GM18868 (cell line): ENCODE measurements at regions not wholly inside any gene's neighbourhood (a gene's known extent, or its start where the extent isn't known, plus 50 kb on each side); places are given as distances from the start of the nearest gene placed in this dataset.

Experiments
- ATAC-seq: cut with Tn5 transposase; IDR thresholded peaks from one replicate; pipeline ENCODE4 v1.9.1; 2021; ENCODE audit warnings: mild to moderate bottlenecking, moderate library complexity; ENCODE audit not compliant: unreplicated experiment

DNA sequence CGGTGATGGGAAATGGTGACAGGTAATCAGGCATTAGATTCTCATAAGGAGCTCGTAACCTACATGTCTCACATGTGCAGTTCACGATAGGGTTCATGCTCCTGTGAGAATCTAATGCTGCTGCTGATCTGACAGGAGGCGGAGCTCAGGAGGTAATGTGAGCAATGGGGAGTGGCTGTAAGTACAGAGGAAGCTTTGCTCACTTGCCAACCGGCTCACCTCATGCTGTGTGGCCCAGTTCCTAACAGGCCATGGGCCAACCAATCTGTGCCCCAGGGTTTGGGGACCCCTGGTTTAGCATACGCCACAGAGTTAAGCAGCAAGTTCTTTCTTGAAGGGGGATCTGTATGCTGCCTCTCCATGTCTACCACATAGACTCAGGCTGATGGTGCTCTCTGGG, 133.1 kb downstream of the IQUB start:
- ATAC-seq: no peak

DNA sequence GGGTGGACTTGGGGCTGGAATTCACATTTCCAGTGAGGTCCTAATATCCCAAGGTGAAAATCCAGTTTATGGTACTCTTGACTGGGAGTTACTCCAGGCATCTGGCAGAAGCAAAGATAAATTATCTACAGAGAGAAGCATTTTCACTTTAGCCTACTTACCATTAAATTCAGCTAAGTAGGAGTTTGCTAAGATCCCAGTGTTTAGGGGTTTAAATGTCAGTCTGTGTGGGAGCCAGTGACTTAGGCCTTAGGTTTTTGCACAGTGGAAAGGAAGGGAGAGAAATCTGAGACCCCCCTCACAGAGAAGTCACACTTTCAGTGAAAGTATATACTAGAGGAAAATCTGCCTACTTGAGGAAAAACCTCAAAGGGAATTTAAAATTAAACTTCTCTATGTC, 134.2 kb downstream of the IQUB start:
- no peak for ATAC-seq

DNA sequence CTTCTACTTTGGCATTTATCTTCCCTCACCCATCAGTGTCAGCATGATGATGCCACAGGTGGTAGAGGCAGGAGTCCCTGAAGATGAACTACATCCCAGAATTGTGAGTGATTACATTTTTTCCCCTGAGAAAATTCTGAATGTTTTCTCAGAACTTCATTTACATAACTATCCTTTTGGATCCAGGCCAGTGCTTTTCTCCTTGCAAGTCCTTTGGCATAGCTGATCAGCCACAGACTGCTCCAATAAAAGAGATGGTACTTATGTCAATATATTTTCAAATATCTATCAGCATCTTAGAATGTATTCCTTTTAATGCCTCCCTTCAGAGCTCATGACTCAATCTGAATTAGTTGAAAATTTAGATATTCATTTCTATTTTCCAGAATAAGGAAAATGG, 135.5 kb downstream of the IQUB start:
- ATAC-seq: no peak

DNA sequence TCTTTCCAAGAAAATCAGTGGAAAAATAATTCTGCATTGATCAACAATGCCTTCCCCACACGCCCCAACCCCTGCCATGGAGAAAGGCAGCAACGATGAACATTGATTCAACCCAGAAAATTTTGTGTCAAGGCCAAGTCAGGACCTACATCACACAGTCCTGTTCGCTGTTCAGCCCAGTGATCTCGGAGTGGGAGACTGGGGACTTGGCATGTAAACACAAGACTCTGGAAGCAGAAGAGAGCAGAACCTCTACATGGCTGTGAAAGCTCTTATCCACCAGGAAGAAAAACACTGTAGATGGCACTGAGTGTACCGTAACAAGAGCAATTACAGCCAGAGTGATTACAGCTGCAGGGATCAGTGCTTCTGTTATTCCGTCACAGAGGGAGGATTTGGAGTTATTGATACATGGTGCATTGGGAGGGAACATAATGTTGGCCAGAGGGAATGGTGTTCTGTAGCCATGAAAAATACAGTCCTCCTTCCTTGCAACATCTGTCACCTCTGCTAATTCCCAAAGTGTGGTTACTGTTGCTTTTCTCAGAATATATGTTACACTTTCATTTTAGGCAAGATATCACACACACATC, 136.6 kb downstream of the IQUB start:
- ATAC-seq: no peak

DNA sequence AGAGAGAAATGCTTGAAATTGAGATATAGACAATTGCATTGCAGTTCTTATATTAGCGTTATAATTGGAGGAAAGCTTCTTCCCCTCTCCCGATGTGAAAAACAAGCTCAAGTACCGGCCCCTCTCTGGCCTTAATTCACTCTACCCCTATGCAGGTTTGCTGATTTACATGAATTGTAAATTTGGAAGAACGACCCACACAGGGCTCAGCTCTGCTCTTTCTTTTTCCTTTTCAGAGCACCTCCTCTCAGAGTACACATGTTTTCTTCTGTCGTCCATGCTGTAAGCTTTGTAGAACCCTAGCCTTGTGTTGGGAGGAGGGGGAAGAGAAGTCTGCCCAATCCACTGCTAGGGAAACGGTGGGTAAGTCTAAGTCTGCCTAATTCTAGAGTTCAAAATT, 140.8 kb downstream of the IQUB start:
- no peak for ATAC-seq

DNA sequence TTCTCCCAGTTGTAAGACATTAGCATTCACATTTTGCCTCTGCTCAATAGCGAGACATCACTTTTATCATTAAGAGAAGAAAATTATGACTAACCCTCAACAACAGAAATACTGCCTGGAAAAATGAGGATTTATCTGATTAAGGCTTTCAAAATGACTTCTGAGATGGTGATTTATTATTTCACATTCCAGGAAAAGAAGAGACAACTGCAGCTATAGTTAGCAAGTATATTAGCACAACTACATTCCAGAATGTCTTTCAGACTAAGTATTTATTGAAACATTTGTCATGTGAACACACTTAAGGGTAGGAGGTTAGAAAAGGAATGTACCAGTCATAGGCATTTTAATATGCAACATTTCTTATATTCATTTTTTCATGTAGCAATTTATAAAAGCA, 162.0 kb downstream of the IQUB start:
- ATAC-seq: no peak

DNA sequence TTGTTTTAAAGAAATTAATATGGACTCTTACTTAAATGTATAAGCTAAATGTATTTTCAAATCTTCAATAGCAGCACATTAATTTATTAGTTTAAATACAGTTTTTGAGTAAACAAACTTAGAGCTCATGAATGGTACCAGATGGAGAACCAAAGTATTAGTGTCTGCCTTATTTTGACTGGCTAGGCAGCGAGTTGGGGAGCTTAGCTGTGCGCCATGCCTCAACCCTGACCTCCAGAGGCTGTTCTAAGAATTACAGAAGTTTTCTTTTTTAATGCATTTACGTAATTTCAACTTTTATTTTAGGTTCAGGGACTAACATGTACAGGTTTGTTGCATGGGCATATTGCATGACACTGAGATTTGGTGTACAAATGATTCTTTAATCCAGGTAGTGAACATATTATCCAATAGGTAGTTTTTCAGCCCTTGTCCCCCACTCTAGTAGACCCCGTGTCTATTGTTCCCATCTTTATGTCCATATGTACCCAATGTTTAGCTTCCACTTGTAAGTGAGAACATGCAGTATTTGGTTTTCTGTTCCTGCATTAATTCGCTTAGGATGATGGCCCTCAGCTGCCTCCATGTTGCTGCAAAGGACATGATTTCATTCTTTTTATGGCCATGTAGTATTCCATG, 166.8 kb downstream of the IQUB start:
- ATAC-seq: peak; percentile 96

DNA sequence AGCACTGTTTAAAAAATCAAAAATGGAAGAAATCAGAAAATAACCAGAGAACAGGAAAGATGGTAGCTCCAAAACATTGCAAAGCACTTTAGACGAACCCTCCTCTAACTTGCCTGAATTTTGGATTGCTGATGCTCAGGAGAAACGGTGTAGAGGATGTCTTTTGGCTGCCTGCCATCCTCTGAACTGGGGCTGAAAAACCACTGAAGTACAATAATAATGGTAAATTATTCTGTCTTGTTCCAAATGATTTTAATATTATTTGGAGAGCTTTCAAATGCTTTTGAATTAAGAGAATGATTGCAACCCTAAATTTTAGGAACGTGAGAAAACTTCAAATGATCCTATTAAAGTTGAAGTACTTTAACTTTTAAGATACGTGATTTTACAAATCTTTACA, 167.3 kb upstream of the SLC13A1 start:
- ATAC-seq: no peak

DNA sequence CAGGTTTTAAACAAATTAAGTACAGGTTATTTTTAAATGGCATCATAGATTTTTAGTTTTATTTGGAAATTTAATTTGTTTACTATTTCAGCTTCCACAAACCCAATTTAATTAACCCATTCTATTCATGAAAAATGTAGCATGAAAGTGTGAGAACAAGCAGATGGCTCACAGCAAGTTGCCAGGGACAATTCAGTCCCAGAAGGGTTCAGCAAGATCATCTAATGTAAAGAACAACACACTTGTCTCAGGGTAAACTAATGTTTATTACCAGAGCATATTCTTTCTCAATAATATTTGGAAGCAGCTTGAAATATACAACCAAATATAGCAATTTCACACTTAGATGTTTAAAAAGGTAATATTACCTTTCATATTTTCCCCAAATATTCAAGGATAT, 166.9 kb upstream of the SLC13A1 start:
- ATAC-seq: no peak

DNA sequence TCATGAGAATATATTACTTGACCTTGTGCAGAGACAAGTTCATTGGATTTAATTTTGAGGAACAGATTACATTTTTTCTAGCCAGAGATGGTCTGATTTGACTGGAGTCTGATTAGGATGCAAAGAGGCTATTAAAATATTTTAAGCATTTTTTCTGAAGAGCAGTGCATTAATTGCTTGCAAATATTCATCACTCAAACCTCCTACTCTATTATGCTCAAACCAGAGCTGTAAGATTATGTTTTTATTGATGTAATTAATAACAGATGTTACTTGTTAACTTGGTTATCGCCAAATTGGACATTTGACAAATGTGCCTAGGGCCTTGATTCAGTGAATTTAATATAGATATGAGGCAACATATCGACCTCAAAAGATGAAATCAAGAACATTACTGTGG, 160.9 kb upstream of the SLC13A1 start:
- ATAC-seq: no peak

DNA sequence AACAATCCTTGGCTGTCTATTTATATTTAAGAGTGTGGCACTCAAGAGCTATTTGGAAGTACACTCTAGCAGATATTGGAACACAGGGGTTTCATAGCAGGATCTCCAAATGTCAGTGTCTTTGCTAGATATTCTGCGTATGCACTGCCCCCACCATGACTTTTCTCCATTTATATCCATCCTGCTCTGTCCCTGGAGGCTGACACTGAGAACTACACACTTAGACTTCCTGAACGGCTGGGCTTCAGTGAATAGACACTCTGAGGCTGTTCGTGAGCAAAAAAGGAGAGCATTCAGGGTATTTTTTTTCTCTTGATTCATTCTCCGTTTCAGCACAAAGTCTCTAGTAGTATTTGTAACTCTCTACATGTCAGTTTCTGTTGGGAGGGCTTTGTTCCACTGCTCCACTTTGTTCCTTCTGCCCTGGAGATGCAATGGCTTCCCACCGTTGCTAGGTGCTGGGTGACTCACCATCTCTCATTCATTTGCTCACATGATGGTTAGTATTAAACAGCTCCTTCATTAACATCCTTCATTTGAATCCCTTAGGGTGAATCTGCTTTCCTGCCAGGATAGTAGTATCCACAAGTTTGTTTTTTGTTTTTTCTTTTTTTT, 155.9 kb upstream of the SLC13A1 start:
- peak; percentile 70 for ATAC-seq

DNA sequence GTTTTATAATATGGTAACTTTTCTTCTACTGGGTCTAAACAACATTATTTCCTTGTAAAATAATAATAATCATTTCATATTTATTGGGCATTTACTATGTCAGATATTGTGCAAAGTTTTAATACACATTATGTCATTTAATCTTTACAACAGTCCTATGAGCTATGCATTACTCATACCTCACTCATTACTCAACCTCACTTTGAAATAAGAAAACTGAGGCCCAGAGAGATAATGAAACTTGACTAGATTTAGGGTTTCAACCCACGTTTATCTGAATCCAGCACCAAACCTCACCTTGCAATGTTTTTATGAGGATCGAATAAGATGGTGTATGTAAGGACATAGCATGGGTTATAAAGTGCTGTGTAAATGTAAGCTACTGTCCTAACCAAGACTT, 153.2 kb upstream of the SLC13A1 start:
- ATAC-seq: no peak

DNA sequence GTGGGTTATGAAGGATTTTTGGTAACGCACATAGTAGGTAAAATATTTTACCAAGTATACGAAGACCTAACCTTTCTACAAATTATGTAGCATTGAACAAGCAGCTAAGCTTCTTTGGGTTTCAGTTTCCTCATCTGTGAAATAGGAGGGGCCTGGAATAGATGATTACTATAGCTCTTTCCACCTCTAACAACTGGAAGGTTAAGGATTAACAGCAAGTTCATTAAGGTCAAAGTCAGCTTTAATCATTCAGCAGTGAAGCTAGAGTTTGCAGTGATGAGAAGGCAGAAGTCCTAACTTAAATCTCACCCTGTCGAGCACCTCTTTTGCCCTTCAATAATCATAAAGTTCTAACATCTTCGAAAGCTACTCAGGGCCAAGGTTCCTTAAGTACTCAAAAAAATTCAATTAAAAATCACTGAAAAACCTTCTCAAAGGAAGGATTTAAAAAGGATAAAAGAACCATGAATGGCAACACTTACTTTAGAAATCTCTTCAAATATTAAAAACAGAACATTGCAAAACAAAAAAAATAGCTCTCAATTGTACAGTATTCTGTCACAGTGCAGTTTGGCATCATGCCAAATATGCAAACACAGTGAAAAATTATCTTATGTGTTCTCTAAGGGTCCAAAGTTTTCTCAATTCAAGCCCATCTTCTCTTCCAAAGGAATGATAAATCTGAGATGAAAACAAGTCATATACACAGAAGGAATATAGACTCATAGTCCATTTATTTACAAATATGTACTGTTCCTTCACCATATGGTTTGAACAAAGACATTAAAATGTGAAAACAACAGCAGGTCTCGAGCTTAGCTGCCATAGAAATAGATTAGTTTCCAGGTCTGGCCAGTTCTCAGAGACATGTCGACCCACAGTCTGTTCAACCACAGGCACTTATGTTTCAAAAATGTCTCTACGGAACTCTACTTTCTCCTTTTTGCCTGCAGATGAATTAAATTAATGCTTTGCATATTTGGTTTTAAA, 152.0 kb upstream of the SLC13A1 start:
- no peak for ATAC-seq

DNA sequence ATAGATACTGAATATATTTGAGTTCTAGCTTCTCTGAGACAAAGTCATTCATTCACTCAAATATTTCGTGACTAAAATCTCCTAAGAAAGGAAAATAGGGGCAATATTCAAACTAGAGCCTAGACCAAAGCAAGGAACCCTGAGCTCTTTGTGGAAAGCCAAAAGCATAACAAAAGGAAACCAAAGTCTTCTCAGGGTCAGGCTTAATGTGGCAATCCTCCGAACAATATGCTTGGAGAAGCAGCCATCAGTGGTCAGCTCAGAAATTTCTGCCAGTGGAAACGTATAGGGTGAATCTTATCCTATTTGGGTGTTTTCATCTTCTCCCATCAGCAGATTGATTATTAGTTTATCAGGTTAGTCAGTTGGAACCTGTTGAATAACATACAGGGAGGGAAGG, 151.3 kb upstream of the SLC13A1 start:
- no peak for ATAC-seq

DNA sequence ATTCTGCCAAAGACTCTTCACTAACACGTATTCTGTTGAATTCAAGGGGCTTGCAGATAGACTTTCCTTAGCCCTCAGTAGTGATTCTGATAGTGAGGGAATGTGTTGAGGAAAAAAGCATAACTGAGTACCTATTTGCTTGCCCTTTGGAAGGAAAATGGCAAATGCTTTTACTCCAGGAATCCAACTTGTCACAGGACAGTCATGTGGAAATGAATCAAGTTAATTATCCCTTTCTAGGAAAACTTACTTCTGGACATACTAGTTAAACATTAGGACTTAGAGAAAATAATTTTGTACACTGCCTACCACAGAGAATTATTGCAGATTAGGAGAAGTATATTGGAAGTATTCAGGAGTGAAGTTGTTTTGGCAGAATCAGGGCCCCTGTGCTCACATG, 148.9 kb upstream of the SLC13A1 start:
- ATAC-seq: no peak

DNA sequence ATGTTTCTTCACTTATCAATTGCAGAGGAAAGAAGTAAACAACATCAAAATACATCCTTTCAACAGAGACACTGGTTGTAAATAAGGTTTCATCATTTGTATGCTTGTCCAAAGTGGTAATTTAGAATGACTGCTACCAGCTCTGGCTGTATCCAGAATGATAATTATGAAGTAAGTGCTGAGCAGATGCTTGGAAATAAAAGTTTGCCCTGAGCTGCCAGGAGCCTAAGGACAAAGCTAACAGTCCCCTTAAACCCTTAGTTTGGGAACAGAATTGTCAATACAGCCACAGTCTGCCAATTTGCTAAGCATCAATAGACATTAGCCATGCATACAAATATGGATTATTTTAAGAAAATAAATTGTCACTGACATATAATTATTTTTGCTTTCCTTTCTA, 147.0 kb upstream of the SLC13A1 start:
- no peak for ATAC-seq

DNA sequence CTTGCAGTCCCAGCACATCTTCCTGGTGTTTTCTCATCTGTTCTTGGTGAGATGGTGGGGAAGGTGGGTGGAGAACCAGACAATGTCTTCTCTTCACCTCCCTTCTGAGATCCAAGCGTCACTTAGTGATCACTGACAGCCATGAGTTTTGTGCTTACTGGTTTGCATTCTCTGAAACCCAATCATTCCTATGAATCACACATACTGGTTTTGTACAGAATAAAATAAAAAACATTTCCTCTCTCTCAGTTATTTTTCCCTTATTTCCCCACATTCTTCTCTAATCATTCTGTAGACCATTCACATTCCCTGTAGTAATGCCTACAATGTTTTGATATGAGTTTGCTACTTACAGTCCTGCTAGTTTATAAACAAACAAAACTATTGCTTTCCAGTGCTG, 143.8 kb upstream of the SLC13A1 start:
- ATAC-seq: no peak

DNA sequence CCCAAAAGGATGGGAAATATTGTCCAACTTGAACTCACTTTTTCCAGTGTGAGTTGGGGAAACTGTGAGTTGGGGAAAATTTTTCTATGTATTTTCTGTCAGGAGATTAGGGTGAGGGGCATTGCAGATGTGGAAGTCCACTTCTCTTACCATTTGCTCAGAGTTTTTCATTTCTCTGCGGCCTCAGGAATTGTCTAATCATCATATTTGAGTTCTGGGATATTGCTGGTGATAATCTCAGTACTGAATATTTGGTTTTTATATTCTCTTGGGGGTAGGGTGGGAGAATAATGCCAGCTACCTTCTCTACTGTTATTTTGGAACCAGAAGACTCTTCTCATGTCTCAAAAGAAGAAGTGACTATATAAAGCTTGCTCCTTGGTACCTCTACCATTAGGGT, 141.3 kb upstream of the SLC13A1 start:
- ATAC-seq: no peak

DNA sequence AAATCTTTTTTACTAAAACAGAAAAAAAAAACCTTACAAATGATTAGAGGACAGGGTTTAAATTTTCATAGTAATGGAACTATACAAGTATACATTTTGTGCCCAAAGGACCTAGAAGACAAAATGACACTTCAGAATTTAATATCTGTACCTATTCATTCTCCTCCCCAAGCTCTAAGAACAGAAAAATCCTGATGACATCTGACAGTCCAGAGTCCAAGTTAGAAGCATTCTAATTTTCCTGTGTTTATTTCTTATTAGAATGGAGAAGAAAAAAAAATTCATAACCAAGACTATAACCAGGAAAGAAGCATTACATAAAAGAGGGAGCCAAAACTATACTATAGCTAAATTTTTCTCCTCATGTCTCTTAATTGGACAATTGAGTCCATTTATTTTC, 138.9 kb upstream of the SLC13A1 start:
- no peak for ATAC-seq

DNA sequence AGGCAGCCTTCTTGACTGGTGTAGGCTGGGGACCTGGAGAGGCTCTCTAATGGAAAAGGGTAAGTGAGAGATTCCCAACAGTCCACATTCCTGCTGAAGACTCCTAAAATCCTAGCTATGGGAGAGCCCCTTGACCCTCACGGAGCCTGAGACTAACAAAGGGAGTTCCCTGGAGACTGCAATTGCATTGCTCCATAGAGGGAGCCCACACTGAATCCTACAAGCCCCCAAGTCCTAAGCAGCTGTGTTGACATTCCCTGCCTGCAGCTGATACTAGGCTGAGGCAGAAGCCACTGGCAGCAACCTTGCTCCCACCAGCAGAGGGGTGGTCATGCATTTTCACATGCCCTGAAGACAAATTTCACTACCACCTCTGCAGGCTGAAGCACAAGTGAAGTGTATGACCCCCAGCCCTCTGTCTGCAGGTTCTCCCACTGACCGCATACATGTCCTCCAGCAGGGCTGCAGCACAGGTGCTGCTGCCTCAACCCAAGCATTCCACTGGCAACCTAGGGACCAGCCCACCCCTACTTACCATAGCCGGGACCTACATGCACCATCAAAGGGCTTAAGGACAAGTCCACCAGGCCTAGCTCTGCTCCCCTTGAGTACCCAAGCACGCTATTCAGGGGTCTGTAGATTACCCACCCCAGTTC, 130.3 kb upstream of the SLC13A1 start:
- no peak for ATAC-seq

DNA sequence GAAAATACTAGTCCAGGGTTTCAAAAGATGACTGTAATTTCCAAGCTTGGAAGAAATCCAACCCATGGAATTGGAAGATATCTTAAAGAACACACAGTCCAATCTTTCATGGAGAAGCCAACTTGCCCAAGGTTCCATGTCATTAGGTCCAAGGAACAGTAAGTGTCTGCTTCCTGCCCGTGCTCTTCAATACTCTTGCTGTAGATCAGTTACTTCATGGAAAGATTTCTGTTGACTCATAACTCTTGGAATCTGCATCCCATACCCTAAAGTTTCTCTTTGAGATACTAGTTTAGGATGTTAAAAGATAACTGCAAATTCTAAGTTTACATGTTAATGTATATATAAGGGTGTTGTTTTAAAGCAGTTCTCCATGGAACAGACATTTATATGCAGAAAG, 127.9 kb upstream of the SLC13A1 start:
- no peak for ATAC-seq
